RWPE2 (cell line): ENCODE measurements at regions not wholly inside any gene's neighbourhood (a gene's known extent, or its start where the extent isn't known, plus 50 kb on each side); places are given as distances from the start of the nearest gene placed in this dataset.

ENCODE experiments used
- ATAC-seq: fragments of 200-7000 bp; cut with Tn5 transposase; 3 replicates; pipeline ENCODE4 v1.9.1; 2021; ENCODE audit warnings: low read depth
- DNase-seq: peaks from one replicate; pipeline ENCODE4 v3.0.0-alpha.2; 2020; ENCODE audit warnings: low spot score
- H3K27ac ChIP-seq: fragments of 450-650 bp; 2 replicates; pipeline ENCODE4 v1.5.1; 2017; ENCODE audit warnings: mild to moderate bottlenecking; ENCODE audit not compliant: poor library complexity, severe bottlenecking
- H3K27me3 ChIP-seq: fragments of 250-450 bp; sonication (Bioruptor Pico); 2 replicates; pipeline ENCODE4 v1.5.1; 2021; ENCODE audit warnings: mild to moderate bottlenecking, moderate library complexity; ENCODE audit not compliant: insufficient read depth, poor library complexity, severe bottlenecking
- H3K36me3 ChIP-seq: fragments of 250-450 bp; sonication (Bioruptor Pico); 2 replicates; pipeline ENCODE4 v1.5.1; 2020; ENCODE audit warnings: low read depth, mild to moderate bottlenecking, moderate library complexity
- H3K4me1 ChIP-seq: fragments of 250-450 bp; sonication (Bioruptor Pico); 2 replicates; pipeline ENCODE4 v1.5.1; 2021; ENCODE audit warnings: mild to moderate bottlenecking, moderate library complexity; ENCODE audit not compliant: insufficient read depth, poor library complexity, severe bottlenecking
- H3K4me3 ChIP-seq: fragments of 250-450 bp; sonication (Bioruptor Pico); 2 replicates; pipeline ENCODE4 v1.5.1; 2021; ENCODE audit warnings: mild to moderate bottlenecking, moderate library complexity; ENCODE audit not compliant: severe bottlenecking
- H3K9me3 ChIP-seq: fragments of 250-450 bp; sonication (Bioruptor Pico); 2 replicates; pipeline ENCODE4 v1.5.1; 2021; ENCODE audit warnings: mild to moderate bottlenecking, moderate library complexity; ENCODE audit not compliant: severe bottlenecking
- TF ChIP-seq, protein P1 (sequence below): fragments of 450-650 bp; IDR thresholded peaks from one replicate; pipeline ENCODE4 v1.5.1; 2017; ENCODE audit warnings: mild to moderate bottlenecking, moderate library complexity; ENCODE audit not compliant: poor library complexity, severe bottlenecking

- Histone ChIP-seq H3K9me3 (no peaks in the 10 kb centered on the region), H3K4me1 (no peaks in the 10 kb centered on the region), H3K27me3 (no peaks in the 10 kb centered on the region), H3K4me3 (no peak overlapping the region), H3K36me3 (no peaks in the 10 kb centered on the region; the same call in 1 of the 2 replicates), H3K27ac (no peak overlapping the region)
- ATAC-seq (no peak), DNase-seq (no peak)
- TF ChIP-seq, protein P1, sequence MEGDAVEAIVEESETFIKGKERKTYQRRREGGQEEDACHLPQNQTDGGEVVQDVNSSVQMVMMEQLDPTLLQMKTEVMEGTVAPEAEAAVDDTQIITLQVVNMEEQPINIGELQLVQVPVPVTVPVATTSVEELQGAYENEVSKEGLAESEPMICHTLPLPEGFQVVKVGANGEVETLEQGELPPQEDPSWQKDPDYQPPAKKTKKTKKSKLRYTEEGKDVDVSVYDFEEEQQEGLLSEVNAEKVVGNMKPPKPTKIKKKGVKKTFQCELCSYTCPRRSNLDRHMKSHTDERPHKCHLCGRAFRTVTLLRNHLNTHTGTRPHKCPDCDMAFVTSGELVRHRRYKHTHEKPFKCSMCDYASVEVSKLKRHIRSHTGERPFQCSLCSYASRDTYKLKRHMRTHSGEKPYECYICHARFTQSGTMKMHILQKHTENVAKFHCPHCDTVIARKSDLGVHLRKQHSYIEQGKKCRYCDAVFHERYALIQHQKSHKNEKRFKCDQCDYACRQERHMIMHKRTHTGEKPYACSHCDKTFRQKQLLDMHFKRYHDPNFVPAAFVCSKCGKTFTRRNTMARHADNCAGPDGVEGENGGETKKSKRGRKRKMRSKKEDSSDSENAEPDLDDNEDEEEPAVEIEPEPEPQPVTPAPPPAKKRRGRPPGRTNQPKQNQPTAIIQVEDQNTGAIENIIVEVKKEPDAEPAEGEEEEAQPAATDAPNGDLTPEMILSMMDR: no peak
These were observed 614.5 kb downstream of the ETS1 start for GRCh38 chr11:127972816-127973215.

DNA sequence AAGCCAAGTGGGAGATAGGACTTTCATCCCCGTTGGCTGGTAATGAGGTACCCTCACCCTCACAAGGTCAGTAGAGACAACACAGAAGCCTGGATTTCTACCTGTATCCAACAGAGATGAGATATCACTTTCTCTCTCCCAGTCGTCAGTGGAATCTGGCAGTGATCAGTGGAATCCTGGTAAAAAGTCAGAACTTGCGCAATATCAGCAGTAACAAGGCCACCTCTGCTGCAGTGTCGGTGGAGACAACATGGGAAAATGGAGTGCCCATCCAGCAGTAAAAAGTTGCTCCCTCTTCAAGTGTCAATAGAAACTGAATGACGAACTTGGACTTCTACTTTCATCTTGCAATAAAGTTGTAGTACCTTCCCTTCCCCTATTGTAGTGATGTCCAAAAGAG lies 615.9 kb downstream of the ETS1 start:
- peaks cover 2% of the 10 kb centered on the region for H3K4me1 ChIP-seq
- H3K36me3 ChIP-seq: no peaks in the 10 kb centered on the region; the same call in 1 of the 2 replicates
- TF ChIP-seq, protein P1: no peak

DNA sequence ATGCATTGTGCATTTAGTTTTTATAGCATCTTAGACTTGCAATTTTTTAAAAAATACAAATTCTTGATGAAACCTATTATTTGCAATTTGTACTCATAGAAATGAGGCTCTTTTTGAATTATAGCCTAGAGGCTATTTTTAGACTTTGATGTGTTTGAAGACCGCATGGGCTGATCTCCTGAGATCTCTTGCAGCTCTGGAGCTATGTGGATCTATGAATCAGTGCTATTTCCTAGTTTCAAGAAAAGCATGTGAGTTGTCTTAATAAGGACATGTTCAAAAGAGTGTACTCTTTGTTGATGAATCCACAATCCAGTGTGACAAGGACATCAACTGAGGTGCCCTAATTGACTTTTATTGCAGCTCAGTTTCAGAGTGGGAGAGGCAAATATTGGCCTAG lies 620.5 kb downstream of the ETS1 start:
- DNase-seq (no peak), ATAC-seq (no peak)

More for the DNA sequence above, 615.9 kb downstream of the ETS1 start:
- DNase-seq (no peak), ATAC-seq (no peak)
- Histone ChIP-seq H3K4me3 (no peak overlapping the region), H3K9me3 (no peaks in the 10 kb centered on the region), H3K27me3 (no peaks in the 10 kb centered on the region), H3K27ac (no peak overlapping the region)

DNA sequence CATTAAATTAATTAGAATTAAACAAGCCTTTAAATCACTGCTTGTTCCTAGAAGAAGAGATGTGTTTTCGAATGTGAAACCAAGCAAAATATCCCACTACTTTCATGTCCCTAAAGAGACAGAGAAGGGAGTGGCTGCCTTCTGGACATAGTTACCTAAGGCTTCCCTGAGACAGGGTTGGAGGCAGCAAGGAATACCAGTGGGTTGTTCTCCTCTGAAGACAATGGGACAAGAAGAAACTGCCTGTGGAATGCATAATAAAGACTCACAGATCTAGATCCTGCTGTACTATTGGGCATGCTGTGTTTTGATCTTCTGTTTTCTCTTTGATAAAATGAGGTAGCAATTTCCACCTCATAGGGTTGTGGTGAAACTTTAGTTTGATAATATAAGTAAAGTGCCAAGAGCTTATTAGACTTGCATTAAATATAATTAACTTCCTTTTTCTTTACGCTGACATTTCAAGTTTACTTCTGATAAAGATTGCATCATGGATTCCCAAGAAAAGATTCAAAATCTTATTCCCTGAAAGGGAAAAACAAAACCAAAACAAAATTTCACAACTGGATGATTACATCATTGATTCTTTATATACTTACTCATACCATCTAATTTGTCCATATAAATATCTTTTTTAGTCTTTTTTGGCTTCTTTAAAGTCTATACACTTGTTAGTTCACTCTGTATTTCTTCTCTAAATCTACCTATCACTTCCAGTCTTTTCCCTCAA lies 621.3 kb downstream of the ETS1 start:
- Histone ChIP-seq H3K36me3 (no peaks in the 10 kb centered on the region; the same call in 1 of the 2 replicates), H3K4me1 (peaks cover 3% of the 10 kb centered on the region), H3K9me3 (no peaks in the 10 kb centered on the region), H3K27me3 (no peaks in the 10 kb centered on the region), H3K4me3 (no peak overlapping the region), H3K27ac (no peak overlapping the region)
- TF ChIP-seq, protein P1: no peak
- DNase-seq (no peak), ATAC-seq (no peak)

More for the DNA sequence above, 620.5 kb downstream of the ETS1 start:
- H3K27ac ChIP-seq: no peak overlapping the region
- peaks cover 3% of the 10 kb centered on the region for H3K4me1 ChIP-seq
- TF ChIP-seq, protein P1: no peak
- no peak overlapping the region for H3K4me3 ChIP-seq
- H3K27me3 ChIP-seq: no peaks in the 10 kb centered on the region
- no peaks in the 10 kb centered on the region; the same call in 1 of the 2 replicates for H3K36me3 ChIP-seq
- no peaks in the 10 kb centered on the region for H3K9me3 ChIP-seq

GRCh38 chr11:127962416-127962815 lies 624.9 kb downstream of the ETS1 start:
- H3K27me3 ChIP-seq: no peaks in the 10 kb centered on the region
- TF ChIP-seq, protein P1: no peak
- H3K36me3 ChIP-seq: no peaks in the 10 kb centered on the region
- DNase-seq (no peak), ATAC-seq (no peak)
- peaks cover 3% of the 10 kb centered on the region for H3K4me1 ChIP-seq
- H3K4me3 ChIP-seq: no peak overlapping the region
- no peaks in the 10 kb centered on the region for H3K9me3 ChIP-seq
- H3K27ac ChIP-seq: no peak overlapping the region
